Head of caudate nucleus (tissue), 42 donors: ENCODE measurements at regions not wholly inside any gene's neighbourhood (a gene's known extent, or its start where the extent isn't known, plus 50 kb on each side); places are given as distances from the start of the nearest gene placed in this dataset.
A peak's percentile ranks its signal among the peaks of the same experiment; 100 is the strongest.

Experiments
- DNase-seq, 42 donors: peaks; one replicate each; pipeline versions ENCODE4 v3.0.0 to v3.0.0-alpha.2; 2020 to 2021; ENCODE audit warnings: mixed read lengths in 7 of 42
- intact Hi-C: fragments of 100-400 bp; cut with DNase I; formaldehyde crosslinking; loops from one replicate; pipeline ENCODE4 v1.15.0; 2022

DNA sequence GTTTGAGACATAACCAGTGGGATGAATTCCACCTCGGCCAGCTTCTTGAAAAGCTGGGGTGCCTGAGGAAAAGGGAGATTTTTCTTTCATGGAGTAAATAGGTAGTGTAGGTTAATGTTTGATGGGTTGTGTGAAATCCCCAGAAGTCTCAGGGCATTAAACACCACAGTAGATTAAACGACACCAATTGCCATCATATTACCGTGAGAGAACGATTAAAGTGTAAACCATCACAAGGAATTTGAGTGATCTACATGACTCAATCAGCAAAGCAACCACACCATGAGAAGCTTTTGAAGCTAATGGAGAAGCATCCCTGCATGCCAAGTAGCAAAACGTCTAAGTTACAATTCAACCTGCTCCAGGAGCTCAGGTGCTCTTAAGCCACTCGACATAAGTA, 322.5 kb upstream of the GATB start:
- intact Hi-C loops: no loop called here
- DNase-seq: no peak

DNA sequence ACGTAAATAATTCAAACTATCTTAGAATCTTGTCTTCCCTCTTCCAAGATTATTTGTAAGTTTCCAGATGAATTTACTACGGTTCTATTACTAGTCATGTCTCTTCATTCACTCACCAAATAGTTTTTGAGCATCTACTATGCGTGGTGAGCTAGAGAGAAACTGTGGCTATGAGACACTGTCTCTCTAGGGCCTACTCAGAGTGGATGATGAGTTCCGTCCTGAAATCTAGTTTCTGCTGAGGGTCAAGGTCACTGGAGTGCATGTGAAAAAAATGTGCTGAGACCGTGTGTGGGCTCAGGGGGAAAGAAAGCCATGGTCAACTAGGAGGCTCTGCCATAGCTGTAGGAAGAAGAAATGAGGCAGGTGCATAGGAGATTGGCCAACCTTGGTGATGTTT, 320.2 kb upstream of the GATB start:
- no peak for DNase-seq
- intact Hi-C loops: no loop called here

DNA sequence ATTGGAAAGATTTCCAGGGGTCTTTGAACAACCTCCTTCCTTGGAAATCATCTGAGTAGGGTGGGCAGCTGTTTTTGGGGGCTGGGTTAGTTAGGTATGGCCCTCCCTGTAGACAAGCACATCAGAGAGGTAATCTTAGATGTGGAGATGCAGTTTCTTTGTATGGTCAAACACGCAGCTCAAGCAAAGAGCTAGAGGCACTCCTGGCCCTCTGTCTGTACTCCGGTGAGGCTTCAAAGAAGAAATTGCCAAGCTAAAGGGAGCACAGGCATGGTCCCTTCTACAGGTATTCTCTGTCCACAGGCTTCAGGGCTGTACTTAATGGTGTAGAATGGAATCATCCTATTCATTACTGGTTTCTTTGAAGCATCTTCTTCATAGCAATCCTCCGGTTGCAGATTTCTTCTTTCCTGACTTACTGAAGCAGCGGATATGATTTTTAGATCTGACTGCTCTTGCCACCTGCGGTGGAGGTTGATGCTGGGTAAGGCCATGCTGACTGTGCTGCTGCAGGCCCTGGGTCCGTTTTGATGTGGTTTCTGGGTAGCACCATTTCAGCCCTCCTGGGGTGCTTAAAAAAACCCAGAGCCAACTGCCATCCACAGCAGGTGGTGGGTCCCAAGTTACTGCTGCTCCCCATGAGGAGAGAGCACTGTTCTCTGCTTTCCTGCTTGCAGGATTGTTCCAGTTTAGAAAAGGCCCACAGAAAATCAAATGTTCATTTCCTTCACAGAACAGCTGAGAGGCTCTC, 318.9 kb upstream of the GATB start:
- no peak for DNase-seq
- intact Hi-C loops: no loop called here

DNA sequence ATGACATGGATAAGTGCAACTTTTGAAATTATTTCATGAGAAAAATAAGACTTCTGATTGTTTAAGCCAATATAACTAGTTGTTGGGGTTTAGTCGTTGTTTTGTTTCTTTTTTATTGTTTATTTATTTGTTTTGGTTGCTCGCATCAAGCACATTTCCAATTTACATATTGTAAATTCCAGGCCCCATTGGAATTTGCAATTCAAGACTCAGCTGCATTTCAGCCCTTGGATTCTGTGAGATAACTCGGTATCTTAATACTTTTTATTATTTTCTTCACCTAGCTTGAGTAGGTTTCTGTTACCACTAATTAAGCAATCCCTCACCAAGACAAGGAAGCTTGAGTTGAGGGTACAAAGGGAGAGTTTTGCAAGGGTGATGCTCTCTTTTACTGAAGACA, 318.3 kb upstream of the GATB start:
- intact Hi-C loops: no loop called here
- DNase-seq: no peak

DNA sequence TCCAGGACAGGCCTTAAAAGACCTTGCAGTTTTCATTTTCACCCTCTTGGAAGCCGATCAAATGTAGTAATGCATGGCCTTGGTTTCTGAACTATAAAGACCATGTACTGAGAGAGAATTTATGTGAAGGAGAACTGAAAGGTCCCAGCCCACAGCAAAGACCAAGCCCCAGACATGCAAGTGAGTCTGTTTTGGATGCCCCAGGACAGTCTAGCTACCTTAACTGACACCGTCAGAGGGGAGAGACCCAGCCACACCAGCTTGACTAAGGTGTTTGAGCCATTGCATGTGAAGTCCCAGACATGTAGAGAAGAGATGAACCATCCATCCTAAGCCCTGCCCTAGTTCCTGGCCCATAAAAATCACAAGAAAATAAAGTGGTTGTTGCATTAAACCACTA, 316.8 kb upstream of the GATB start:
- intact Hi-C loops: no loop called here
- DNase-seq: no peak

DNA sequence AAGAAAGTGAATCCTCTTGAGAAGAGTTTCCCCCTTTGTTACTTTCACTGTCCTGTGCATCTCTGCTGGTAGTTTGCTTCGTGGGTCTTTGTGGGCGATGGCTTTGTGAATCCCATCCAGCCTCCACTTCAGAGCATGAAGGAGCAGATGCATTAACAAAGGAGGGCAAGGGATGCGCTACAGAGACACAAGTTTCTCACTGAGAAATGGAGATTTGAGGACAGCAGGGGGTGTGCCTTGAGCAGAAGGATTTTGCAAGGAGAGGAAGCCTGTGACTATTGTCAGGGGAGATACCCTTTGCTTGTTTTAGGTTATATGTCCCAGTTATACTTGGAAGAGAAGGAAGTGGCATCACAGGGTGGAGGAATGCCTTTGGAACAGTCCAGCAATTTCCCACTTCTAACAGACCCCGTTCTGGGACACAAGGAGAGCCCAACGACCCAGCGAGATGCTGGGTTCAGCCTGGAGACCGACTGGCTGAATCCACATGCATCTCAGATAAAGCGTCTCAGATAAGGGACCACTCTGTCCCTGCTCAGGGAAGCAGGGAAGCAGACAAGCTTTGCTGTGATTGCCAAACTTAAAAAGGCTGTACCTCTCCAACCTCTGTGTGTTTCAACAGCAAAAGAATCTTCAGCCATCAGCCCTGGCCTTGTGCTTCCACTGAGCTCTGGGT, 314.6 kb upstream of the GATB start:
- intact Hi-C loops: no loop called here

DNA sequence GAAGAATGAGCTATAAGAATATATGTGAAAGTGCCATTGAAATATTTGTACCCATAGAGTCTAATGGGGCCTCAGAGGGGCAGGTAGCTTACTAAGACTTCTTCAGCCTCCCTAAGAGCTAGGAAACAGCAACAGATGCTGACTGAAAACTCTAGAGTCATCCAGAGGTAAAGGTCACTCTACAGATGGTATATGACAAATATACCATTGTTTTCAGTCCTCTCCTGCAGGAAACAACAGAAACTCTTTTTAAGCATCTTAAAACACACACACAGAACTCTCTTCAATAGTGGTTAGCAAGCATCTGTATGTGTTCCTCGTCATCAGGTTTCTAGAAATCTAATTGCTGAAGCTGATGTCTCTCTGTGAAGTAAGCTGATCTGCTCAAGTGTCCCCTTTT, 313.8 kb upstream of the GATB start:
- DNase-seq: no peak
- intact Hi-C loops: no loop called here

More for the DNA sequence above, 314.6 kb upstream of the GATB start:
- peak in 1 of 42 donors; percentile 28 for DNase-seq

DNA sequence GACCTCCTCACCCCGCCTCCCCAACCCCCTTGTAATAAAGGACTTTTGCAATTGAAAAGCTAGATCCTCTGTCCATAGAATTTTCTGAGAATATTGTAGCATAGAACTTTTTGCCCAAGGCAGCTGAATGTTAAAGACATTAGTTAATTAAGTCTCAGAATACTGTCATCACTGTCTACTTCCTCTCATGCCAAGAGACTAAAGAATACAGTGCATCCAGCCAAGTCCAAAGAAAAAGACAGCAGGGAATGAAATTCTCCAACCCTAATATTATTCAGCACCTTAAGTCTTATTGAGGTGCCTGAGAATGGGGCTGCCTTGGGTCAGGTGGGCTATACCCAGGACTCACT, 313.3 kb upstream of the GATB start:
- intact Hi-C loops: no loop called here
- DNase-seq: no peak

DNA sequence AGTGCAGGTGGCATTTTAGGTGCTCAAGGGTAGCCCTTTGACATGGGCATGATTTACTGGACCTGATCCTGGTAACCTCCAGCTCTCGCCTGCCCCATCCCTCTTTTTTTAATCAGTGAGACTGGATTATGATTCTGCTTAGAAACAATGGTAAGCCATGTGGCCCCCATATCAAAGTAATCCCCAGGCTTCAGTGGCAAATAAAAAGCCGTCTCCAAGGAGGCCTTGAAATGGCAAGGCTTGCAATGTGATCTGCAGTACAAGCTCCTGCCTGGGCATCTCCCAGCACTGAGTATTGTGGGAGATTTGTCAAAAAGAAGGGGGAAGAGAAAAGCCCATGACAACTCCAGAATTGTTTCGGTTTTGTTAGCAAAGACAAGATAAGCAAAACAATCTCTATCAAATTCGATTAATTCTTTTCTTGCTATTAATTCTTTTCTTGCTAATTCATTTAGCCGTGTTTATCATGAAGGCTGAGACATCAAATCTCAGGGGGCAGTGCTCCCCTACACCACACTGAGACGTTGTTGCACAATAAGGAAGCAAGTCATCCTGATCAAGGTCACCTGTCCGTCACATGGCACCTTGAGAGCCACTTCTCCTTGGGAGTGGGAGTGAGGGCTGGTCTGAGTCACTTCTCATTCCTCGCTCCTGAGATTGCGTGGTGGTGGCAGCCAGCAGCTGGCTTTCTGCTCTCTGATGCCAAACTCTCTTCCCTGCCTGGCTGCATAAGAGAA, 312.7 kb upstream of the GATB start:
- intact Hi-C loops: no loop called here
- DNase-seq: peak in 1 of 42 donors; percentile 20

DNA sequence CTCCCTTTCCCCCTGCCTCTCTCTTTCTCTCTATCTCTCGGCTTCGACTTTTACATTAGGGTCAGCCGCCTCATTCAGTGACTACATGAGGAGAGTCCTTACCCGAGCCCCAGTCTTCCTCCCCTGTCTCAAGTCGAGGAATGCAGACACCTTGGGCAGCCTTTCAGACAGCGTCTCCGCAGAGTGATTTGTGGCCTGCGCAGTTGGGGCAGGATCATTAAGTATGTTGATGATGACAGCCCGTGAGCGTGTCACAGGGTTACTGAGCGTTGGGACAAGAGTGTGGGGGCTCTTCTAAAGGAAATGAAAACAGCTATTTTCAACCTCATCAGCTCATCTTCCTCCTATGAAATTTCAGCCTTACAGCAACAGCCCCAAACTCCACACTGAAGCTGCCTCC, 312.1 kb upstream of the GATB start:
- no peak for DNase-seq
- intact Hi-C loops: no loop called here

DNA sequence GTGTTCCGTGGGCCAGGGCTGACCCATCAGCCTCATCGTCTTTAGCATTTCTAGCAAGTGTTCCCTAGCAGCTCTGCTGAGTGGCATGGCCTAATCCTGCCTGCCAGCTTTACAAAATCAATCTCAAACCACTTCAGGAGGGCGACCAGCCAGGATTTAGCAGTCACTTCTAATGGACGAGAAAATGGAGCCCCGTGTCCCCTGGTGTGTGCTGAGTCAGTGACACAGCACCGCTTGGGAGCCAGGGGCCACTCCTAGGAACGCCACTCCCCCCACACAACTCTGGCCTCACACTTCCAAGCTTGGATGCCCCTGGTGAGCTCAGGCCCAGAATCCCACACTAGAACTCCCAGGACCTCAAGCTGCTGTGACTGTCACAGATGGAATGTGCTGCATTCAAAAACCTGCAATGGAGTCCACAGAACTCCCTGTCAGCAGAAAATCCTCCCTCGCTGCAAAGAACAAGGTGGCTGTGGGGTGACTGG, 311.2 kb upstream of the GATB start:
- peak in 1 of 42 donors; percentile 52 for DNase-seq
- intact Hi-C loops: no loop called here

DNA sequence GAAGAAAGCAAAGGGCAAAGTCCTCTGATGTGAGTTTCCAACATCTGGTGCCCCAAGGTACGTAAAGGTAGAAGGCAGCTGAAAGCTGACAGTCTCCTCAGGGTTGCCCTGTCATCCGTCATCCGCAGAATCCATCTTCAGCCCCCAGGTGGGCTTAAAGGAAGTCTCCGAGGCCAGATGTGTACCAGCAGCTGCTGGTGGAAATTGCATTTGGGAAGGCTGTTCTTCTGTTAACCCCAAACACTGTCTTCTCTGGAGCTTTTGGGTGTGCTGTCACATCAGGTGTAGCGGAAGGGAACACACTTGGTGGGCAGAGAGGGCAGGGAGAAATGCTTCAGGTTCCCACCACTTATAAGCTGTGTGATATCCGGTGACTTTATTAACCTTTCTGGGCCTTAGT, 310.0 kb upstream of the GATB start:
- intact Hi-C loops: no loop called here
- DNase-seq: no peak

DNA sequence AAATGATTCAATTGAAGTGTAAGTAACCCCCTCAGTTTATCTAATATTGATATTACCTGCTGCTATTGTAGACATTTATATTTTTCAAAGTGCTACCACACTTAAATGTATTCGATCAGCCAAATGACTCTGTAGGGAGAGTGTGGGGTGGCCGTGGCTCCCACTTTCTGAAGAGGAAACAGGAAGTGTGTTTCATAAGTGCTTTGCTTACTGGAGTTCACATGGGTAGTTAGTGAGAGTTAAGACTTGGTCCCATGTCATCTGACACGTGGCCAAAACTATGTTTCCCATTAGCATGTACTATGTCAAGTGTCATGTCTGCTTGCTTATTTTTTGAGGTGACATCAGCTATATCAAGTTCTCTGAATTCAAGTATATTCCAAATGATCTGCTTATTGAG, 308.1 kb upstream of the GATB start:
- intact Hi-C loops: no loop called here
- no peak for DNase-seq

DNA sequence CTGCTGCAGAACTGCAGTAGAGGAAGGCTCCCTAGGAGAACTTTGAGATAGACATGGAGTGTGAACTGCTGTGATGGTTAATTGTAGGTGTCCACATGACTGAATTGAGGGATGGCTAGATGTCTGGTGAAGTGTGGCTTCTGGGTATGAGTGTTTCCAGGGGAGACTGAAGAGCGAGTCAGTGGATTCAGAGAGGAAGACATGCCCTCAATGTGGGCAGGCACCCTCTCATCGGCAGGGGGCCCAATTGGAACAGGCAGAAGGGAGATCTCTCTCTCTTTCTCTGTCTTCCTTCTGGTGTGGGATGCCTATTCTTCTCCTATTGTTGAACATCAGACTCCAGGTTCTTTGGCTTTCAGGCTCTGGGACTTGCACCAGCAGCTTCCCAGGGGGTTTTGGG, 304.7 kb upstream of the GATB start:
- no peak for DNase-seq
- intact Hi-C loops: no loop called here

DNA sequence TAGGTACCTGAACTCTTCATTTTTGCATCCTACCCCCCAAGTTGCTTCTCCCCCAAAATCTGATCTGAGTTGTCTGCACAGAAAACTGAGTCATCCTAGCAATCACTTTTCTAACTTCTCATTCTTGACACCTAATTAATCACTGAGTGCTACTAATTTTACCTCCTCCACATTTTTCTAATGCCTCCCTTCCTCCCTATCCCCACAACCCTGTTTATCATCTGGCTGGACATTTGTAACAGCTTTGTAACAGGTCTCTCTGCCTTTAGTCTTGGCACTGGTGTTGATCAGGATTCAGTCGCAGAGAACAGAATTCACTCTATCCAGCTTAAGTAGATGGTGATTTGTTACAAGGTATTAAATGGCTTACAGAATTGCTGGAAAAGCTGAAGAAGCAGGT, 303.9 kb upstream of the GATB start:
- no peak for DNase-seq
- intact Hi-C loops: no loop called here

DNA sequence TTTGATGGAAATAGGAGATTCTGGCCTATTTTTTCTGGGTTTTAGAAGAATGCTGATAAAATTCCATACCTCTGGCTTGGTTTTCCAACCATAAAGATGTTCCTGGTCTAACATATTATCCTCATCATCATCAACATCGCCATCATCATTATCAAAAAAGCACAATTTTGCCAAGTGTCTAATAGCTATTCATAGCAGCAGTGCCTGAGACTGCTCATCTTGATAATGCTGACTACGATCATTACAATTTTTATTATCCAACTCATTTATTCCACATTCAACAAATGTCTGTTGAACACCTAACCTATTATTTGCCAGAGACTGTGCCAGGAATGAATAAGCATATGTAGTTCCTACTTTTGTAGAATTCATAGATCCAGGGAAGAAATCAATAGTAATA, 303.5 kb upstream of the GATB start:
- no peak for DNase-seq
- intact Hi-C loops: no loop called here

DNA sequence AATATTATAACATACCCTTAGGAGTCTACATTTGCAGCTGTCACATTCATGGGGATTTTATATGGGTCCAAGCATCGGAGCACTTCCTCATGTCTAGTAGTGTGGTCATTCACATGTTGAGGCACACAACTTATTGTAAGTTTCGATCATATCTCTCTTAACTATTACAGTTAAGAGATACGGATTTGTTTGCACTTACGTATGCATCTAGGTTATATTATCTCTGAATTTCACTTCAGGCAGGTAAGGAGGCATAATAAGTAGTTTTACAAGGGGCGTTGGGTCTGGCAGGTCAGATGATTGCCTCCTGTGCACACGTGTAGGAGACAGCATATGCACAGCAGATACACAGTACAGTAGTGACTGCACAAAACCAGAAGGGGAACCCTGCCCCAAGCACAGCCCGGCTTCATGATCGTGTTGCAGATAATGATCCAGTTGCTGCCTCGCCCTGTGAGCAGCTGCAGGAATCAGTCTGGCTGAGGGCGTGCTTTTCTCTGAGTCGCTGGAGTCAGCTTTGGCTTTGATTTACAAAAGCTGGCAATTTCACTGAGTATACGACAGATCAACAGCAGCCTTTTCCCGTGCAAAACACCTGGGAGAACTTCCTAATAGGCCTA, 302.9 kb upstream of the GATB start:
- intact Hi-C loops: no loop called here
- DNase-seq: peak; percentile 5 to 78 (median 46)

DNA sequence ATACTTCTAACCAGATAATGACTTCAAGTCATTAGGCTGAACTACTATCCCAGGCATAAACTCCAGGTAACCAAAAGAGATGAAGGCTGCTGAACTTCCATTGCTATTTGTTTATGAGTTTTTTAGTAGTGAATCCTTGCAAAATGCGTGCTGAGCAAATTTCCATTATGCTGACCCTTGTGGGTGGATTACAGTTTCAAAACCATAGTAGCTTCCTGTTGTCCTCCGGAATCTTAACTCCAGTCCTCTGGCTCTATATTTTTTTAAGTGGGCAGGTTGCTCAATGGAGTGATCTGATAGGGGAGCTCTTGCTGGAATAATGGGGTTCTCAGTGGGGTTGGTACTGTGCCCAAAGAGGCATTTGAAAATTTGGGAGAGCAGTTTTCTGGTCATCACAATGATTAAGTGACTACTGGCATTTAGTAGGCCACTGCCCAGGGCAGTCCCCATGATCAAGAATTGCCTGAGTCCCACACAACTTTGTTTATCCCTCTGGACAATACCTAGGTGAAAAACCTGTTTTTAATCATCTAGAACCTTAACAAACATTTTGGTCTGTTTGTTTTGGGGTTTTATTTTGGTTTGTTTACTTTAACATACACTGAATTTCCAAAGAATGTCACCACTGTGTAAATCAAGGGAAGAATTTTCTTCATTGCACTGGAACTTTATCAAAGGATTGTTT, 302.3 kb upstream of the GATB start:
- intact Hi-C loops: no loop called here
- no peak for DNase-seq

DNA sequence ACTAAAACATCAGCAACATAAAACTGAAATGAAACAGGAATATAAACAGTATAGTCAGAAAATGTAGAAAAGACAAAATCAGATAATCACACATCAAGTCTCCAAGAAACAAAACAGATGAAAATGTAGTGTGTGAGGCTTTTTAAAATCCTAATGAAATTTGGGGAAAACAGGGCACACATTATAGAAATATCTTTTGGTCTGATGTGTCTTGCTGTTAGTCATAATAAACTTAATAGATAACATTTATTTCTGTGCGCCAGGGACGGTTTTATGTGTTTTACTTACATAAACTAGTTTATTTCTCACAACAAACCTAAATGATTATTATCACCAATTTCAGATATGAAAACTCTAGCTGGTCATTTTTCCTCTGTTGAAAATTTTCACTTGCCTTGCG, 293.9 kb upstream of the GATB start:
- no peak for DNase-seq
- intact Hi-C loops: no loop called here
